ENCODE measurements at regions not wholly inside any gene's neighbourhood (a gene's known extent, or its start where the extent isn't known, plus 50 kb on each side); places are given as distances from the start of the nearest gene placed in this dataset.

DNA sequence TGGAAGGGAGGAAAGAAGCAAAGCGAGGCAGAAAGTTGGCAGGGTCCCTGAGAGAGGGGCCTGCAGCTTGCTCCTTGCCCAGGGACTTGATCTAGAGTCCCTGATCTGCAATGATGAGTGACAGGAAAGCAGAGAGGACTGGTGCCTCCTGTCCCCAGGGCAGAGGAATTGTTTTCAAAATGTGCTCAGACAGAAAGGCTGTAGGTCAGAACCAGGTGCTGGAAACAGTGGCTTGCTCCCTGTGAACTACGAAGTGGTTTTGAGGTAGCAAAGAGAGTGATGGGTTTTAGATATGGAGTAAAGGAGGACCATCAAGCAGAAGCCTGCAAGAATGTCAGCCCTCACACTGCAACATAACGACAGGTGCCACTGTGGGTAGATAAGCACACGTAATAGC, 164.9 kb upstream of the SERTAD2 start:
- TF ChIP-seq EZH2phosphoT487 (IDR thresholded peaks at IDR 0.05; ENCODE audit: insufficient read depth, low read depth) = no peak
- no peak for TF ChIP-seq EZH2 (IDR thresholded peaks at IDR 0.05; ENCODE audit: insufficient read depth, poor library complexity, severe bottlenecking)
